ENCODE measurements at regions not wholly inside any gene's neighbourhood (a gene's known extent, or its start where the extent isn't known, plus 50 kb on each side); places are given as distances from the start of the nearest gene placed in this dataset.

DNA sequence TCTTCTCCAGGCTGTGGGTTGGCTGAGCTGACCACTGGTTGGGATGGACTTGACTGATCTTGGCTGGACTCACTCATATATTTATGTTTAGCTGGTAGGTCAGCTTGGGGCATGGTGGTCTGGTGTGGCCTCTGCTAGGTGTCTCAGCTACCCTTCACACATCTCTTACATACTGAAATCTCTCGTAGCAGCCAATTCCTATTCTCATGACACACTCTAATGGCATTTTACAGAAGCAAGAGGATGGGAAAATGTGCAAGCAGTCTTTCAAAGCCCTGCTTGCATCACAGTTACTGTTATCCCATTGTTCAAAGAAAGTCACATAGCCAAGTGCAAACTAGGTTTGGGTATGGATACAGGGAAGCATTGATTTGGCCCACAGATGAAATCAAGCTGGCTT, 55.5 kb upstream of the PCDH18 start:
- TF ChIP-seq POLR2A (IDR thresholded peaks at IDR 0.05) = no peak
- no peak for TF ChIP-seq CTCF (IDR thresholded peaks at IDR 0.05)
